ENCODE measurements at regions not wholly inside any gene's neighbourhood (a gene's known extent, or its start where the extent isn't known, plus 50 kb on each side); places are given as distances from the start of the nearest gene placed in this dataset.
"Not testable (repeated sequence)": the region's sequence is repeated elsewhere in the genome, so short reads cannot be mapped to it uniquely, and the experiment has no call there.

DNA sequence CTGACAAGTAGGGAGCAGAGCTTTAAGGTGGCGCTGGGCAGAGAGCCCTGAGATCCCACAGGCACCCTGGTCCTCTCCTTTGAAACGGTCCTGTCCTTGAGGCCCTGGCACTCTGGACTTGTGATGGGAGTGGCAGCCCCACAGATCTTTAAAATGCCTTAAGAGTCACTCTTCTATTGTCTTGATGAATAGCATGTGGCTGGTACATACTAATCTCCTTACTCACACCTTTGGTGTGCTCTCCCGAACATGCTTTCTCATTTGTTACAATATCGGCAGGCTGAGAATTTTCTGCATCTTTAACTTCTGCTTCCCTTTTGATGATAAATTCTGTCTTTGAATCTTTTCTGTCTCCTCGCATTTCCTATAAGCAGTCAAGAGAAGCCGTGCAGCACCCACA lies 333.8 kb downstream of the TFAP2A start:
- Histone ChIP-seq H3K27ac (ENCODE audit: low read depth in 1 of 2, low read length in 2 of 2) (no peak overlapping the region), H3K4me3 (ENCODE audit: low read length in 2 of 2) (no peak overlapping the region), H3K9me3 (ENCODE audit: control insufficient read depth, low read length) (no peaks in the 10 kb centered on the region), H3K27me3 (ENCODE audit: control insufficient read depth in 1 of 2, insufficient read depth in 2 of 2, low read length in 1 of 2) (no peaks in the 10 kb centered on the region), H3K4me1 (ENCODE audit: control insufficient read depth in 1 of 2, insufficient read depth in 2 of 2, low read length in 2 of 2) (no peaks in the 10 kb centered on the region), H3K36me3 (ENCODE audit: control insufficient read depth in 1 of 2, insufficient read depth in 2 of 2, low read length in 1 of 2) (no peaks in the 10 kb centered on the region)
- intact Hi-C loops (cut with DNase I) = no loop called here
- WGBS, 2 donors = 85 to 91% methylated on average over 6 of the region's 6 CpGs
- no peak for DNase-seq
- ATAC-seq (ENCODE audit: low FRiP score) = no peak

DNA sequence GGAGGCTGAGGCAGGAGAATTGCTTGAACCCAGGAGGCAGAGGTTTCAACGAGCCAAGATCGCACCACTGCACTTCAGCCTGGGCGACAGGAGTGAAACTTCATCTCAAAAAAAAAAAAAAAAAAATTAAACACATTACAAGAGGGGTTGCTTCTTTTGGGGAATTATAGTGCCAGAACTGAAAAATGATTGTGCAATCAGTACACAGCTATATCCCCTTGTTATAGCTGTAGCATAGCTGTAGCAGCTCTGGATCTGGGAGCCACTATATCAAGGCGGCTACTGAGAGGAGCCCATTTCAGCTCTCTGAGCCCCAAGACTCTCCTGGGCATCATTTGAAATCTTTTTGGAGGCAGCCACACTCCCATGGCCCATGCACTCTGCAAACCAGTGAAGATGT lies 334.3 kb downstream of the TFAP2A start:
- no peaks in the 10 kb centered on the region for H3K36me3 ChIP-seq (ENCODE audit: control insufficient read depth in 1 of 2, insufficient read depth in 2 of 2, low read length in 1 of 2)
- no peaks in the 10 kb centered on the region for H3K4me1 ChIP-seq (ENCODE audit: control insufficient read depth in 1 of 2, insufficient read depth in 2 of 2, low read length in 2 of 2)
- no peak overlapping the region for H3K4me3 ChIP-seq (ENCODE audit: low read length in 2 of 2)
- H3K27ac ChIP-seq (ENCODE audit: low read depth in 1 of 2, low read length in 2 of 2) = no peak overlapping the region
- H3K9me3 ChIP-seq (ENCODE audit: control insufficient read depth, low read length) = no peaks in the 10 kb centered on the region
- no peaks in the 10 kb centered on the region for H3K27me3 ChIP-seq (ENCODE audit: control insufficient read depth in 1 of 2, insufficient read depth in 2 of 2, low read length in 1 of 2)
- ATAC-seq (ENCODE audit: low FRiP score) (no peak), DNase-seq (no peak)
- 89 to 92% methylated on average over 4 of the region's 4 CpGs for WGBS, 2 donors
- intact Hi-C loops (cut with DNase I) = no loop called here

- no peak overlapping the region for H3K4me3 ChIP-seq (ENCODE audit: low read length in 2 of 2)
- intact Hi-C loops (cut with DNase I) = no loop called here
- 67 to 70% methylated on average over 6 of the region's 6 CpGs for WGBS, 2 donors
- no peak overlapping the region for H3K27ac ChIP-seq (ENCODE audit: low read depth in 1 of 2, low read length in 2 of 2)
- H3K9me3 ChIP-seq (ENCODE audit: control insufficient read depth, low read length) = no peaks in the 10 kb centered on the region
- ATAC-seq (ENCODE audit: low FRiP score) (no peak), DNase-seq (no peak)
- no peaks in the 10 kb centered on the region for H3K4me1 ChIP-seq (ENCODE audit: control insufficient read depth in 1 of 2, insufficient read depth in 2 of 2, low read length in 2 of 2)
- H3K27me3 ChIP-seq (ENCODE audit: control insufficient read depth in 1 of 2, insufficient read depth in 2 of 2, low read length in 1 of 2) = no peaks in the 10 kb centered on the region
- H3K36me3 ChIP-seq (ENCODE audit: control insufficient read depth in 1 of 2, insufficient read depth in 2 of 2, low read length in 1 of 2) = no peaks in the 10 kb centered on the region
Measured at GRCh38 chr6:10078581-10078980, 336.3 kb downstream of the TFAP2A start.

- H3K9me3 ChIP-seq (ENCODE audit: control insufficient read depth, low read length); intact Hi-C loops (cut with DNase I); H3K4me3 ChIP-seq (ENCODE audit: low read length in 2 of 2); H3K4me1 ChIP-seq (ENCODE audit: control insufficient read depth in 1 of 2, insufficient read depth in 2 of 2, low read length in 2 of 2); ATAC-seq (ENCODE audit: low FRiP score); DNase-seq; H3K36me3 ChIP-seq (ENCODE audit: control insufficient read depth in 1 of 2, insufficient read depth in 2 of 2, low read length in 1 of 2); H3K27ac ChIP-seq (ENCODE audit: low read depth in 1 of 2, low read length in 2 of 2); H3K27me3 ChIP-seq (ENCODE audit: control insufficient read depth in 1 of 2, insufficient read depth in 2 of 2, low read length in 1 of 2): not testable (repeated sequence)
- WGBS, 2 donors = 97% methylated on average over 35 to 45 of the region's 45 CpGs
Measured at GRCh38 chr6:10074726-10075125, 340.1 kb downstream of the TFAP2A start.

- no peak overlapping the region for H3K27ac ChIP-seq (ENCODE audit: low read depth in 1 of 2, low read length in 2 of 2)
- no peak for ATAC-seq (ENCODE audit: low FRiP score)
- intact Hi-C loops (cut with DNase I) = no loop called here
- 19 to 65% methylated on average over 9 of the region's 9 CpGs for WGBS, 2 donors
- no peaks in the 10 kb centered on the region for H3K27me3 ChIP-seq (ENCODE audit: control insufficient read depth in 1 of 2, insufficient read depth in 2 of 2, low read length in 1 of 2)
- no peaks in the 10 kb centered on the region for H3K4me1 ChIP-seq (ENCODE audit: control insufficient read depth in 1 of 2, insufficient read depth in 2 of 2, low read length in 2 of 2)
- no peaks in the 10 kb centered on the region for H3K36me3 ChIP-seq (ENCODE audit: control insufficient read depth in 1 of 2, insufficient read depth in 2 of 2, low read length in 1 of 2)
- no peak overlapping the region for H3K4me3 ChIP-seq (ENCODE audit: low read length in 2 of 2)
- H3K9me3 ChIP-seq (ENCODE audit: control insufficient read depth, low read length) = no peaks in the 10 kb centered on the region
- DNase-seq = no peak
Measured at GRCh38 chr6:10073341-10073740, 341.5 kb downstream of the TFAP2A start.

GRCh38 chr6:10071631-10072220 lies 343.1 kb downstream of the TFAP2A start:
- Histone ChIP-seq H3K4me1 (ENCODE audit: control insufficient read depth in 1 of 2, insufficient read depth in 2 of 2, low read length in 2 of 2) (no peaks in the 10 kb centered on the region), H3K9me3 (ENCODE audit: control insufficient read depth, low read length) (no peaks in the 10 kb centered on the region), H3K4me3 (ENCODE audit: low read length in 2 of 2) (no peak overlapping the region), H3K27ac (ENCODE audit: low read depth in 1 of 2, low read length in 2 of 2) (no peak overlapping the region), H3K36me3 (ENCODE audit: control insufficient read depth in 1 of 2, insufficient read depth in 2 of 2, low read length in 1 of 2) (no peaks in the 10 kb centered on the region), H3K27me3 (ENCODE audit: control insufficient read depth in 1 of 2, insufficient read depth in 2 of 2, low read length in 1 of 2) (no peaks in the 10 kb centered on the region)
- 60 to 78% methylated on average over 5 of the region's 5 CpGs for WGBS, 2 donors
- no peak for ATAC-seq (ENCODE audit: low FRiP score)
- intact Hi-C loops (cut with DNase I) = no loop called here
- no peak for DNase-seq

- WGBS, 2 donors = 35 to 38% methylated on average over 2 of the region's 2 CpGs
Measured at GRCh38 chr6:10060004-10060403, 354.9 kb downstream of the TFAP2A start.

GRCh38 chr6:10054672-10055071 lies 360.2 kb downstream of the TFAP2A start:
- DNase-seq = no peak
- Histone ChIP-seq H3K27ac (ENCODE audit: low read depth in 1 of 2, low read length in 2 of 2) (no peak overlapping the region), H3K36me3 (ENCODE audit: control insufficient read depth in 1 of 2, insufficient read depth in 2 of 2, low read length in 1 of 2) (no peaks in the 10 kb centered on the region), H3K4me3 (ENCODE audit: low read length in 2 of 2) (no peak overlapping the region), H3K27me3 (ENCODE audit: control insufficient read depth in 1 of 2, insufficient read depth in 2 of 2, low read length in 1 of 2) (no peaks in the 10 kb centered on the region), H3K4me1 (ENCODE audit: control insufficient read depth in 1 of 2, insufficient read depth in 2 of 2, low read length in 2 of 2) (no peaks in the 10 kb centered on the region), H3K9me3 (ENCODE audit: control insufficient read depth, low read length) (no peaks in the 10 kb centered on the region)
- ATAC-seq (ENCODE audit: low FRiP score) = no peak
- intact Hi-C loops (cut with DNase I) = no loop called here

More at GRCh38 chr6:10060004-10060403, 354.9 kb downstream of the TFAP2A start:
- intact Hi-C loops (cut with DNase I) = no loop called here
- ATAC-seq (ENCODE audit: low FRiP score) (no peak), DNase-seq (no peak)
- no peak overlapping the region for H3K27ac ChIP-seq (ENCODE audit: low read depth in 1 of 2, low read length in 2 of 2)
- H3K4me1 ChIP-seq (ENCODE audit: control insufficient read depth in 1 of 2, insufficient read depth in 2 of 2, low read length in 2 of 2) = no peaks in the 10 kb centered on the region
- no peaks in the 10 kb centered on the region for H3K9me3 ChIP-seq (ENCODE audit: control insufficient read depth, low read length)
- H3K27me3 ChIP-seq (ENCODE audit: control insufficient read depth in 1 of 2, insufficient read depth in 2 of 2, low read length in 1 of 2) = no peaks in the 10 kb centered on the region
- H3K36me3 ChIP-seq (ENCODE audit: control insufficient read depth in 1 of 2, insufficient read depth in 2 of 2, low read length in 1 of 2) = no peaks in the 10 kb centered on the region
- H3K4me3 ChIP-seq (ENCODE audit: low read length in 2 of 2) = no peak overlapping the region

DNA sequence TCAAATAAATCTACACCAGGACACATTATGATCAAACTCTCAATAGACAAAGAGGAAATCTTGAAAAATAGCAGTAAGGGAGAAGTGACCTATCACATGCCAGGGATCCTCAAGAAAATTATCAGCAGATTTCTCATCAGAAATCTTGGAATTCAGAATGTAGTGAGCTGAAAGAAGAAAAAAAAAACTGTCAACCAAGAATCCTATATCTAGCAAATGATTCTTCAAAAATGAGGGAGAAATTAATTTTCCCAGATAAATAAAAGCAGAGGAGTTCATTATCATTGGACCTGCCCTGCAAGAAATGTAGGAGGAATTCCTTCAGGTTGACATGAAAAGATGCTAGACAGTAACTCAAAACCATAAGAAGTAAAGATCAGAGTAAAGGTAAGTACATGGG lies 363.6 kb downstream of the TFAP2A start:
- no peak for DNase-seq
- no peaks in the 10 kb centered on the region for H3K9me3 ChIP-seq (ENCODE audit: control insufficient read depth, low read length)
- H3K4me3 ChIP-seq (ENCODE audit: low read length in 2 of 2) = no peak overlapping the region
- no peak for ATAC-seq (ENCODE audit: low FRiP score)
- no peaks in the 10 kb centered on the region for H3K4me1 ChIP-seq (ENCODE audit: control insufficient read depth in 1 of 2, insufficient read depth in 2 of 2, low read length in 2 of 2)
- intact Hi-C loops (cut with DNase I) = no loop called here
- H3K27ac ChIP-seq (ENCODE audit: low read depth in 1 of 2, low read length in 2 of 2) = no peak overlapping the region
- H3K27me3 ChIP-seq (ENCODE audit: control insufficient read depth in 1 of 2, insufficient read depth in 2 of 2, low read length in 1 of 2) = no peaks in the 10 kb centered on the region
- H3K36me3 ChIP-seq (ENCODE audit: control insufficient read depth in 1 of 2, insufficient read depth in 2 of 2, low read length in 1 of 2) = no peaks in the 10 kb centered on the region
